Endothelial cell (in vitro differentiated cells): ENCODE measurements at regions not wholly inside any gene's neighbourhood (a gene's known extent, or its start where the extent isn't known, plus 50 kb on each side); places are given as distances from the start of the nearest gene placed in this dataset.

Experiments used
- DNase-seq: peaks from one replicate; pipeline ENCODE4 v3.0.0; 2021; ENCODE audit warnings: low spot score
- H3K27ac Mint-ChIP-seq: one replicate; pipeline ENCODE4 v1.8.0; 2021; ENCODE audit warnings: mixed read lengths, inconsistent platforms; ENCODE audit not compliant: unreplicated experiment
- H3K27me3 Mint-ChIP-seq: one replicate; pipeline ENCODE4 v1.8.0; 2021; ENCODE audit warnings: mild to moderate bottlenecking, moderate library complexity, mixed read lengths, inconsistent platforms; ENCODE audit not compliant: unreplicated experiment
- H3K36me3 Mint-ChIP-seq: one replicate; pipeline ENCODE4 v1.8.0; 2021; ENCODE audit warnings: mild to moderate bottlenecking, low read depth, mixed read lengths, inconsistent platforms; ENCODE audit not compliant: unreplicated experiment
- H3K4me1 Mint-ChIP-seq: one replicate; pipeline ENCODE4 v1.8.0; 2021; ENCODE audit warnings: mild to moderate bottlenecking, mixed read lengths, inconsistent platforms; ENCODE audit not compliant: unreplicated experiment
- H3K4me3 Mint-ChIP-seq: one replicate; pipeline ENCODE4 v1.8.0; 2021; ENCODE audit warnings: mild to moderate bottlenecking, mixed read lengths, inconsistent platforms; ENCODE audit not compliant: unreplicated experiment
- H3K9me3 Mint-ChIP-seq: one replicate; pipeline ENCODE4 v1.8.0; 2021; ENCODE audit warnings: mixed read lengths, inconsistent platforms; ENCODE audit not compliant: unreplicated experiment
- TF ChIP-seq, protein P1 (sequence below): fragments of 200-600 bp; sonication (generic); IDR thresholded peaks from one replicate; pipeline ENCODE4 v1.5.0; 2021; ENCODE audit warnings: antibody characterized with exemption; ENCODE audit not compliant: unreplicated experiment

DNA sequence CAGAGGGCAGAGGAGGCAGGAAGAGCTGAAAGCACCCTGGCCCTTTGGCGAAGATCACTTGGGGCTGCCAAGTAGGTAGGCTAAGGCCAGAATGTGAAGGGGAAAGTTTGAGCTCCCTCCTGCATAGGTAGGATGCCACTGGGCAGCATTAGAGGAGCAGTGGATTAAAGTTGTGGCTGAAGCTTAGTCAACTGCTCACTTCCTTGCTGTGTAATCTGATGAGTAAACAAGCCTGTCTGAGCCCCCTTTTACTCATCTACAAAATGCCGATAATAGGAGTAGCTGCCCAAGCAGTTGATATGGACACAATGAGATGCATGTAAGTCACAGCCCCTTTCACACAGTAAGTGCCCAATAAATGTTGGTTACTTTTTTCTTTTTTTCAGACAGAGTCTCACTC lies 216.4 kb downstream of the MN1 start:
- Mint-ChIP-seq H3K27ac (no peak overlapping the region), H3K27me3 (peaks cover 5% of the 10 kb centered on the region), H3K4me1 (no peaks in the 10 kb centered on the region), H3K9me3 (no peaks in the 10 kb centered on the region), H3K4me3 (no peak overlapping the region), H3K36me3 (no peaks in the 10 kb centered on the region)
- no peak for DNase-seq
- TF ChIP-seq, protein P1, sequence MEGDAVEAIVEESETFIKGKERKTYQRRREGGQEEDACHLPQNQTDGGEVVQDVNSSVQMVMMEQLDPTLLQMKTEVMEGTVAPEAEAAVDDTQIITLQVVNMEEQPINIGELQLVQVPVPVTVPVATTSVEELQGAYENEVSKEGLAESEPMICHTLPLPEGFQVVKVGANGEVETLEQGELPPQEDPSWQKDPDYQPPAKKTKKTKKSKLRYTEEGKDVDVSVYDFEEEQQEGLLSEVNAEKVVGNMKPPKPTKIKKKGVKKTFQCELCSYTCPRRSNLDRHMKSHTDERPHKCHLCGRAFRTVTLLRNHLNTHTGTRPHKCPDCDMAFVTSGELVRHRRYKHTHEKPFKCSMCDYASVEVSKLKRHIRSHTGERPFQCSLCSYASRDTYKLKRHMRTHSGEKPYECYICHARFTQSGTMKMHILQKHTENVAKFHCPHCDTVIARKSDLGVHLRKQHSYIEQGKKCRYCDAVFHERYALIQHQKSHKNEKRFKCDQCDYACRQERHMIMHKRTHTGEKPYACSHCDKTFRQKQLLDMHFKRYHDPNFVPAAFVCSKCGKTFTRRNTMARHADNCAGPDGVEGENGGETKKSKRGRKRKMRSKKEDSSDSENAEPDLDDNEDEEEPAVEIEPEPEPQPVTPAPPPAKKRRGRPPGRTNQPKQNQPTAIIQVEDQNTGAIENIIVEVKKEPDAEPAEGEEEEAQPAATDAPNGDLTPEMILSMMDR, result no peak

DNA sequence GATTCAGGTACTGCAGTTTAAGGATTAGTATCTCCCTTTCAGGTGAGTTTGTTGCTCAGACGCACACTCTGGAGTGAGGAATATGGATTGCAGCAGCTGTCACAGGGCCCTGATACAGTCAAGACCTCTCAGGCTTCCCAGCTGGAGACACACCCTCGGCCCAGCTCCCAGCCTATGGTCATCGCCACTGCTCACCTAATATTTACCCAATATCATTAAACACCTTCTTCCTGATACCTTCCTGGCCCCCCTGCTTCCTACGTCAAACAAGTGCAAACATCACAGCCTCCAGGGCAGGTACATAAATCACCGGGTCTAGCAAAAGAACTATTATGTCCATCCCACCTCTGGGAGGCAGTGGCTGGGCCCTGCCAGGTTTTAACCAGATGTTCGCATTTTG lies 213.3 kb downstream of the MN1 start:
- no peaks in the 10 kb centered on the region for H3K9me3 Mint-ChIP-seq
- H3K4me3 Mint-ChIP-seq, result no peak overlapping the region

DNA sequence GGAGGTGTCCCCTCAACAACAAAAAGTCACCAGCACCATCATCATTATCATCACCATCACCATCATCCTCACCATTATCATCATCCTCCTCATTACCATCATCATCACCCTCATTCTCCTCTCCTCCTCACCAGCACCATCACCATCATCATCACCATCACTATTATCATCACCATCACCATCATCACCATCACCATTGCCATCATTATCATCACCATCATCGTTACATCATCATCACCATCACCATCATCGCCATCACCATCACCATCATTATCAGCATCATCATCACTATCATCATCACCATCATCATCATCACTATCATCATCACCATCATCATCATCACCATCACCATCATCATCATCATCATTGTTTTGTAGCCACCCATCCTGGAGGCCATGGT lies 212.6 kb downstream of the MN1 start:
- Mint-ChIP-seq H3K27ac (no peak overlapping the region), H3K4me1 (no peaks in the 10 kb centered on the region), H3K9me3 (no peaks in the 10 kb centered on the region), H3K4me3 (no peak overlapping the region), H3K27me3 (peaks cover 5% of the 10 kb centered on the region), H3K36me3 (no peaks in the 10 kb centered on the region)
- no peak for DNase-seq
- TF ChIP-seq, protein P1, result no peak

More for the DNA sequence above, 213.3 kb downstream of the MN1 start:
- TF ChIP-seq, protein P1, result no peak
- Mint-ChIP-seq H3K4me1 (no peaks in the 10 kb centered on the region), H3K27ac (no peak overlapping the region), H3K36me3 (no peaks in the 10 kb centered on the region), H3K27me3 (peaks cover 5% of the 10 kb centered on the region)
- no peak for DNase-seq

DNA sequence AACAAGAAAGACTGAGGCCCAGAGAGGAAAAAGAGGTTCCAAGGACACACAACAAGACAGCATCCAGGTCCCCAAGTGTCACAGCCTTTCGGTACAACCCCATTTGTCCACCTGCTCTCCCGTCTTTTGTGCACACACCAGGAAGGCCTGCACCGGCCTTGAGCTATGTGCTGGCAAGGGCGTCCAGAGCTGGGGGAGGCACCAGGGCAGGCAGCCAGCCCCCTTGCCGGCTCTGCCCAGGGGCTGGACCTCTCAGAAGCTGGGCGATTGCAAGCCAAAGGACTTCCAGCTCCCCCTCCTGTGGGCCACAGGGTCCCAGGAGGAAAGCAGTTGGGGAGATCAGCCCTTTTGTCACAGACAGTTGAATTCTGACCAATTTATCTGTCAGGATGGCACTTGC lies 210.5 kb downstream of the MN1 start:
- no peaks in the 10 kb centered on the region for H3K4me1 Mint-ChIP-seq
- TF ChIP-seq, protein P1, result no peak
- no peaks in the 10 kb centered on the region for H3K9me3 Mint-ChIP-seq
- no peak overlapping the region for H3K27ac Mint-ChIP-seq
- peaks cover 2% of the 10 kb centered on the region for H3K27me3 Mint-ChIP-seq
- DNase-seq, result no peak
- H3K36me3 Mint-ChIP-seq, result no peaks in the 10 kb centered on the region
- H3K4me3 Mint-ChIP-seq, result no peak overlapping the region

DNA sequence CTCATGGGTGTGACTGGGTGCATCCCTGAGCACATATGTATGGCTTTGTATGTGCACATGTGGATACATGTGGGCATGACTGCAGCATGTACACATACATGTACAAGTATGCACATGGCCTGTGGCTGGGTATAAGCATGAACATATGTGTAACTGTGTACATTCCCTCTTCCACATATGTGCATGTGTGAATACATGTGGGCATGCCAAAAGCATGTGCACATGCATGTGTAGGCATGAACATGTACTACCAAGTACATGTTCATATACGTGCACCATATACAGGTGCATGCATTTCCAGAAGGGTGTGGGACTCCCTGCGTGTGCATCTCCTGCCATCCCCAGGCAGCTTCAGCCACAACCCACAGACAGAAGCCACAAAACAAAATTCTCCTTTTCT lies 208.2 kb downstream of the MN1 start:
- Mint-ChIP-seq H3K36me3 (no peaks in the 10 kb centered on the region), H3K27me3 (peaks cover 3% of the 10 kb centered on the region), H3K4me1 (no peaks in the 10 kb centered on the region), H3K9me3 (no peaks in the 10 kb centered on the region), H3K4me3 (no peak overlapping the region), H3K27ac (no peak overlapping the region)
- TF ChIP-seq, protein P1, result no peak
- DNase-seq, result no peak
